Activated T-helper 17 cell treated with anti-CD3 and anti-CD28 coated beads, Interleukin-2, amount 50 U/mL, for 72 hours (primary cell): ENCODE measurements at regions not wholly inside any gene's neighbourhood (a gene's known extent, or its start where the extent isn't known, plus 50 kb on each side); places are given as distances from the start of the nearest gene placed in this dataset.
"Not testable (repeated sequence)": the region's sequence is repeated elsewhere in the genome, so short reads cannot be mapped to it uniquely, and the experiment has no call there.

Source experiments
- ATAC-seq: fragments of 150-1000 bp; cut with Tn5 transposase; replicated peaks from 2 replicates; pipeline ENCODE4 v1.10.0; 2021; ENCODE audit warnings: mild to moderate bottlenecking, moderate library complexity
- H3K27ac Mint-ChIP-seq: one replicate; pipeline ENCODE4 v1.8.0; 2022; ENCODE audit warnings: mixed read lengths
- H3K27me3 Mint-ChIP-seq: one replicate; pipeline ENCODE4 v1.8.0; 2022; ENCODE audit warnings: mixed read lengths
- H3K36me3 Mint-ChIP-seq: one replicate; pipeline ENCODE4 v1.8.0; 2022; ENCODE audit warnings: low read depth, mild to moderate bottlenecking, mixed read lengths
- H3K4me1 Mint-ChIP-seq: one replicate; pipeline ENCODE4 v1.8.0; 2022; ENCODE audit warnings: mixed read lengths
- H3K4me3 Mint-ChIP-seq: one replicate; pipeline ENCODE4 v1.8.0; 2022; ENCODE audit warnings: mild to moderate bottlenecking, mixed read lengths
- H3K9me3 Mint-ChIP-seq: one replicate; pipeline ENCODE4 v1.8.0; 2022; ENCODE audit warnings: mixed read lengths

DNA sequence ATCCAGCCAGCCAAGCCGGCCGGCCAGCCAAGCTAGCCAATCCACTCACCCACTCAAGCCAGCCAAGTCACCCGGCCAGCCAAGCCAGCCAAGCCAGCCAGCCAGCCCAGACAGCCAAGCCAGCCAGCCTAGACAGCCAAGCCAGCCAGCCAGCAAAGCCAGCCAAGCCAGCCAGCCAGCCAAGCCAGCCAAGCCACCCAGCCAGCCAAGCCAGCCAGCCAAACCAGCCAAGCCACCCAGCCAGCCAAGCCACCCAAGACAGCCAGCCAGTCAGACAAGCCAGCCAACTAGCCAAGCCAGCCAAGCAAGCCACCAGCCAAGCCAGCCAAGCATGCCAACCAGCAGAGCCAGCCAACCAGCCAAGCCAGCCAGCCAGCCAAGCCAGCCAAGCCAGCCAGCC lies 322.7 kb upstream of the PLGLB2 start:
- ATAC-seq, H3K4me3 Mint-ChIP-seq: not testable (repeated sequence)

GRCh38 chr2:87425717-87426116 lies 322.2 kb upstream of the PLGLB2 start:
- not testable (repeated sequence) for ATAC-seq, H3K27me3 Mint-ChIP-seq, H3K4me3 Mint-ChIP-seq, H3K9me3 Mint-ChIP-seq, H3K36me3 Mint-ChIP-seq, H3K4me1 Mint-ChIP-seq, H3K27ac Mint-ChIP-seq

More for the DNA sequence above, 322.7 kb upstream of the PLGLB2 start:
- not testable (repeated sequence) for H3K4me1 Mint-ChIP-seq, H3K36me3 Mint-ChIP-seq, H3K27me3 Mint-ChIP-seq, H3K9me3 Mint-ChIP-seq, H3K27ac Mint-ChIP-seq

GRCh38 chr2:87428452-87429130 lies 319.3 kb upstream of the PLGLB2 start:
- H3K4me3 Mint-ChIP-seq, H3K27ac Mint-ChIP-seq, H3K4me1 Mint-ChIP-seq, H3K27me3 Mint-ChIP-seq, H3K36me3 Mint-ChIP-seq, ATAC-seq, H3K9me3 Mint-ChIP-seq: not testable (repeated sequence)

DNA sequence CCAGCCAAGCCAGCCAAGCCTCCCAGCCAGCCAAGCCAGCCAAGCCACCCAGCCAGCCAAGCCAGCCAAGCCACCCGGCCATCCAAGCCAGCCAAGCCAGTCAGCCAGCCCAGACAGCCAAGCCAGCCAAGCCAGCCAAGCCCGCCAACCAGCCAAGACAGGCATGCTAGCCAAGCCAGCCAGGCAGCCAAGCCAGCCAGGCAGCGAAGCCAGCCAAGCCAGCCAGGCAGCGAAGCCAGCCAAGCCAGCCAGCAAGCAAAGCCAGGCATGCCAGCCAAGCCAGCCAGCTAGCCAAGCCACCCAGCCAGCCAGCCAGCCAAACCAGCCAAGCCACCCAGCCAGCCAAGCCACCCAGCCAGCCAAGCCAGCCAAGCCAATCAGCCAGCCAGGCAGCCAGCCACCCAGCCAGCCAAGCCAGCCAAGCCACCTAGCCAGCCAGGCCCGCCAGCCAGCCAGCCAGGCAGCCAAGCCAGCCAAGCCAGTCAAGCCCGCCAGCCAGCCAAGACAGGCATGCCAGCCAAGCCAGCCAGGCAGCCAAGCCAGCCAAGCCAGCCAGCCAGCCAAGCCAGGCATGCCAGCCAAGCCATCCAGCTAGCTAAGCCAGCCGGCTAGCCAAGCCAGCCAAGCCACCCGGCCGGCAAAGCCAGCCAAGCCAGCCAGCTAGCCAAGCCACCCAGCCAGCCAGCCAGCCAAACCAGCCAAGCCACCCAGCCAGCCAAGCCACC lies 318.5 kb upstream of the PLGLB2 start:
- H3K4me3 Mint-ChIP-seq, H3K36me3 Mint-ChIP-seq, H3K4me1 Mint-ChIP-seq, H3K27ac Mint-ChIP-seq, ATAC-seq, H3K9me3 Mint-ChIP-seq, H3K27me3 Mint-ChIP-seq: not testable (repeated sequence)

- H3K27me3 Mint-ChIP-seq, H3K27ac Mint-ChIP-seq, ATAC-seq, H3K9me3 Mint-ChIP-seq, H3K4me1 Mint-ChIP-seq, H3K36me3 Mint-ChIP-seq, H3K4me3 Mint-ChIP-seq: not testable (repeated sequence)
Observed at GRCh38 chr2:87429931-87430275, 318.0 kb upstream of the PLGLB2 start.

DNA sequence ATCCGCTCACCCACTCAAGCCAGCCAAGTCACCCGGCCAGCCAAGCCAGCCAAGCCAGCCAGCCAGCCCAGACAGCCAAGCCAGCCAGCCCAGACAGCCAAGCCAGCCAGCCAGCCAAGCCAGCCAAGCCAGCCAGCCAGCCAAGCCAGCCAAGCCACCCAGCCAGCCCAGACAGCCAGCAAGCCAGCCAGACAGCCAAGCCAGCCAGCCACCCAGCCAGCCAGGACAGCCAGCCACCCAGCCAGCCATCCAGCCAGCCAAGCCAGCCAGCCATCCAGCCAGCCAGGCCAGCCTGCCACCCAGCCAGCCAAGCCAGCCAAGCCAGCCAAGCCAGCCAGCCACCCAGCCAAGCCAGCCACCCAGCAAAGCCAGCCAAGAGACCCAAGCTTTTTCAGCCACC lies 316.8 kb upstream of the PLGLB2 start:
- H3K36me3 Mint-ChIP-seq, H3K9me3 Mint-ChIP-seq, H3K27me3 Mint-ChIP-seq, H3K4me3 Mint-ChIP-seq, H3K4me1 Mint-ChIP-seq, H3K27ac Mint-ChIP-seq, ATAC-seq: not testable (repeated sequence)

DNA sequence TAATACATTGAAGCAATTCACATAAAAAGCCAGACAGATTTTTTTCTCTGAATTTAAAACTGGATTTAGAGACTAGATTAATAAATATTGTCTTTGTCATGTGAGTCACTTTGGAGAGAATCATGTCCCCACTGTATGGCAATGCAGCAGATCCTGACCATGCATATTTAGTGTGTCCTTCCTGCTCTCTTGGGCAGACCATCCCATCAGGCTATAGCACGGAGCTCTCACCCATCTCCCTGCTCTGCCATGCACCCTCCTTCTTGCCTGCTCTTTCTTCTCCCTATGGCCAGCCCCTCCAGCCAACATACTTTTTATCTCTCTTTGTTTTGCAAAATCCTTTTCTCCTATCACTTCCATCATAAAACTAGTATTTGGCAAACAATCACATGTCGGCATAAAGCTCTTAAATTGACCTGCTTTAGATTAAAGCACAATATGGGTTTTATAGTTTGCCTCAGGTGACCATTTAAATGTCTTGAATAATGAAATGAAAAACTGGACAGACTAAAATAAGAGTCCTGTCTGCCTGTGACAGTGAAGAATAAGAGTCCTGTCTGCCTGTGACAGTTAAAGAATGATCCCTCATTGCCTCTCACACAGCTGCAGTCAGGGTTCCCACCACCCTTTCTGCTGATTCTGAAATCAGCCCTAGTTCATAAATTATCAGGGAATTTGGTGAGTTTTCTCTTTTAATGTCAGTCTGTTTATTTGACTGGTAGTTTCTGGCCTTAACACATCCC lies 315.0 kb upstream of the PLGLB2 start:
- not testable (repeated sequence) for ATAC-seq, H3K27me3 Mint-ChIP-seq, H3K4me3 Mint-ChIP-seq, H3K27ac Mint-ChIP-seq, H3K9me3 Mint-ChIP-seq, H3K36me3 Mint-ChIP-seq, H3K4me1 Mint-ChIP-seq

- H3K27ac Mint-ChIP-seq, H3K27me3 Mint-ChIP-seq, H3K9me3 Mint-ChIP-seq, H3K4me3 Mint-ChIP-seq, H3K4me1 Mint-ChIP-seq: not testable (repeated sequence)
- H3K36me3 Mint-ChIP-seq, result peaks cover 11% of the 10 kb centered on the region
- ATAC-seq, result peak; percentile 71
Observed at GRCh38 chr2:87436007-87436406, 311.9 kb upstream of the PLGLB2 start.

DNA sequence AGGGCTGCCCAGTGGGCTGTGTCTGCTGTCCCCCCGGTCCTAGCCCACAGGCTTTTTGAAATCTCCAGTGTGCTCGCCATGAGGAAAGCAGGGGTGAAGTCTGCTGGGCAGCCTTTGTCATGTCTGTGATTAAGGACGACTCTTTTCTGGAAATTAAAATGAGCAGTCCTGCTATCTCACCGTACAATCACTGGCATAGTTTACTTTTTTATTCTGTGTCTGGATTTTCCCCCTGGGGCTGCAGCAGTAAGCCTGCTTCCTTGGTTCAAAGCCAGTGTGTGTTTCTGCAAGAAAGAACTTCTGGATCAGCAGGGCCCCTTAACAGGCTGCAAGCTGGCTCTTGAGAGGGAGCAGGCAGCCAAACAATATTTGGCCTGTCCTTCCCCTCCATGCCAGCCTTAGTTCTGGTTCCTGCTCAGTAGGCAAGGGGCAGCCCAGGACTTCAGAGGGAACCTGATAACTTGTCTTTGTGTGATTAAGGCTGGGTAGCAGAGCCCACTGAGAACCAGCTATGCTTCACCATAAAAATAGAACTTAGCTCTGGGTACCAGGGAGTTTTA lies 310.1 kb upstream of the PLGLB2 start:
- H3K36me3 Mint-ChIP-seq, result peaks cover 17% of the 10 kb centered on the region
- H3K4me3 Mint-ChIP-seq, H3K9me3 Mint-ChIP-seq, H3K27ac Mint-ChIP-seq, H3K27me3 Mint-ChIP-seq, ATAC-seq: not testable (repeated sequence)
- peaks cover 10% of the 10 kb centered on the region for H3K4me1 Mint-ChIP-seq

GRCh38 chr2:87438780-87439454 lies 309.0 kb upstream of the PLGLB2 start:
- H3K36me3 Mint-ChIP-seq, result peaks cover 17% of the 10 kb centered on the region
- not testable (repeated sequence) for ATAC-seq, H3K27ac Mint-ChIP-seq, H3K27me3 Mint-ChIP-seq, H3K9me3 Mint-ChIP-seq, H3K4me3 Mint-ChIP-seq
- H3K4me1 Mint-ChIP-seq, result peaks cover 10% of the 10 kb centered on the region

- H3K9me3 Mint-ChIP-seq, H3K27ac Mint-ChIP-seq, H3K4me3 Mint-ChIP-seq, H3K27me3 Mint-ChIP-seq, ATAC-seq: not testable (repeated sequence)
- H3K36me3 Mint-ChIP-seq, result peaks cover 21% of the 10 kb centered on the region
- peaks cover 15% of the 10 kb centered on the region for H3K4me1 Mint-ChIP-seq
Observed at GRCh38 chr2:87439617-87440204, 308.2 kb upstream of the PLGLB2 start.

- H3K36me3 Mint-ChIP-seq, result peaks cover 27% of the 10 kb centered on the region
- H3K27ac Mint-ChIP-seq, H3K9me3 Mint-ChIP-seq, ATAC-seq, H3K27me3 Mint-ChIP-seq: not testable (repeated sequence)
- peak overlapping the region; percentile 62 for H3K4me3 Mint-ChIP-seq
- peaks cover 21% of the 10 kb centered on the region for H3K4me1 Mint-ChIP-seq
Observed at GRCh38 chr2:87440650-87441049, 307.2 kb upstream of the PLGLB2 start.

DNA sequence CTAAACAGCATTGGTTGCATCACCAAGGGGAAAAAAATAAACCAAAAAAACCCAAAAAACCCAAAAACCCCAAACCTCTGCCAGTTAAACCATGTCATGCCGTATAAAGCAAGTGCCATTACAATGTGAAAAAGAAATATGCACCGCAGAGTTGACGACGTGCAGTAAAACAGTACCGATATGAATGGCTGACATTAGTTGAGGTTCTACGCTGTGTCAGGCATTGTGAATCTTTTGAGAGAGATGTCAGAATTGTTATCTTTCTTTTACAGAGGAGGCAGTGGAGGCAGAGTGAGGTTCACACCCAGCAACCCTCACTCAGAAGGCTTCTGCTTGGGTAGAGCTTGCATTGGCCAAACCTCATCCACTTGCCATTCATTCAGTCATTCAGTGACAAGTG lies 306.5 kb upstream of the PLGLB2 start:
- H3K27ac Mint-ChIP-seq, result peak overlapping the region; percentile 79
- peak overlapping the region; percentile 62 for H3K4me3 Mint-ChIP-seq
- H3K4me1 Mint-ChIP-seq, result peaks cover 24% of the 10 kb centered on the region
- peaks cover 28% of the 10 kb centered on the region for H3K36me3 Mint-ChIP-seq
- ATAC-seq, result peak; percentile 54
- not testable (repeated sequence) for H3K9me3 Mint-ChIP-seq, H3K27me3 Mint-ChIP-seq

DNA sequence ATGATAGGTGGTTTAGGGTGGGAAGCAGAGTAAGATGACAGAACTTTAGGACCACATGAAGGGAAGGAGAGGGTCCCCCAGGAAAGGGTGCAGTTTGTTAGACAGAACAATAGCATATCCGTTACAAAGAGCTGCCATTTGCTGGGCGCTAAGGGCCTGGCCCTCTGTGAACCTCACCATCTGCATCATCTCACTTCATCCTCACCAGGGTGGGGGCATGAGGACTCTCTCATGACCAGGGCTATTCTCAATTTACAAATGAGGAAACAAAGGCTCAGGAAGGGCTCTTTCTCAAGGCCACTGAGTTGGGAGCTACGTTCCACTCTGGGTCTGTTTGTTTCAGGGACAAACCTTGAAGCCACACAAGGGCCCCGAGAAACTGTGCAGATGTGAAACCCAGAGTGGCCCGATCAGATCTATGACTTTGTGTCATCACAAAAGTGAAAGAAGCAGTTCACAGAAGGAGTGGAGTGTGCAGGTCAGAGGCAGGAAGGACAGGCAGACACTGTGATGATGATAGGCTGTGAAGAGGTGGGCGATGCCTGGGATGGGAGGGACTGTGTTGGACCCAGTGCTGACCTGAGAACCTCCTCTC lies 304.8 kb upstream of the PLGLB2 start:
- H3K36me3 Mint-ChIP-seq, result peaks cover 21% of the 10 kb centered on the region
- ATAC-seq, result peak; percentile 75
- H3K27ac Mint-ChIP-seq, result peak overlapping the region; percentile 41
- H3K4me3 Mint-ChIP-seq, result peak overlapping the region; percentile 62
- H3K9me3 Mint-ChIP-seq, H3K27me3 Mint-ChIP-seq: not testable (repeated sequence)
- H3K4me1 Mint-ChIP-seq, result peaks cover 24% of the 10 kb centered on the region
